ENCODE measurements at regions not wholly inside any gene's neighbourhood (a gene's known extent, or its start where the extent isn't known, plus 50 kb on each side); places are given as distances from the start of the nearest gene placed in this dataset.
A peak's percentile ranks its signal among the peaks of the same experiment; 100 is the strongest.

- no peak overlapping the region for H3K4me2 ChIP-seq (ENCODE audit: insufficient read depth in 1 of 2, low read depth in 2 of 2, low read length in 2 of 2)
- H3K56ac ChIP-seq (replicated peaks; ENCODE audit: insufficient read length, low read depth, low read length) = no peak overlapping the region
- no peak overlapping the region for H3K4me3 ChIP-seq (ENCODE audit: extremely low read depth in 1 of 4, insufficient read depth in 2 of 4, low read depth in 3 of 4, low read length in 4 of 4)
- H3K4me1 ChIP-seq (replicated peaks in 1 of 4; ENCODE audit: control insufficient read depth in 3 of 4, insufficient read depth in 4 of 4, low read length in 3 of 4) = peaks cover 0 to 5% (median 3%) of the 10 kb centered on the region in 4 experiments; a peak in 3 of 7 replicates
- ChIA-PET POLR2A (ENCODE audit: partially characterized antibody) (no interaction called here), CTCF (ENCODE audit: partially characterized antibody) (interaction anchor here (0.7 kb wide), 1 partner anchor 39 kb away, joined by 3 read pairs; no protein-coding TSS in a partner anchor)
- H2BK120ac ChIP-seq (replicated peaks; ENCODE audit: low read depth, low read length) = no peak overlapping the region
- TF ChIP-seq TEAD4 (IDR thresholded peaks at IDR 0.05; ENCODE audit: low read depth, low read length) = no peak
- peak; percentile 90 for TF ChIP-seq BACH1 (IDR thresholded peaks at IDR 0.05; ENCODE audit: low read length)
- TF ChIP-seq MAFK (IDR thresholded peaks at IDR 0.05; ENCODE audit: low read depth, low read length) = peak; percentile 48; the same call in 1 of the 2 replicates
- TF ChIP-seq USF2 (IDR thresholded peaks at IDR 0.05; ENCODE audit: low read length) = no peak
- TF ChIP-seq NRF1 (IDR thresholded peaks at IDR 0.05; ENCODE audit: low read depth, low read length) = no peak
- no peak for TF ChIP-seq RBBP5 (IDR thresholded peaks at IDR 0.05; ENCODE audit: borderline replicate concordance, low read depth, low read length)
- no peak overlapping the region for H2BK20ac ChIP-seq (ENCODE audit: low read length)
- no peak overlapping the region for H3K27ac ChIP-seq (ENCODE audit: low read depth, low read length)
- DNase-seq (ENCODE audit: low read depth in 1 of 2, low spot score in 2 of 2) = no peak
- H3K23me2 ChIP-seq (ENCODE audit: low read depth, low read length) = no peaks in the 10 kb centered on the region; the same call in 1 of the 2 replicates
- H3K79me2 ChIP-seq (ENCODE audit: control insufficient read depth in 1 of 2, insufficient read depth in 2 of 2, low read length in 2 of 2) = no peaks in the 10 kb centered on the region
- no peak overlapping the region for H4K91ac ChIP-seq (replicated peaks; ENCODE audit: insufficient read length, low read length)
- no peak overlapping the region for H4K8ac ChIP-seq (ENCODE audit: extremely low read depth, insufficient read depth, low read length)
- H2BK5ac ChIP-seq (ENCODE audit: low read depth, low read length) = no peak overlapping the region
- no peak overlapping the region for H3K9ac ChIP-seq (replicated peaks in 1 of 4; ENCODE audit: extremely low read depth in 1 of 4, low read depth in 3 of 4, low read length in 3 of 4)
- H3K23ac ChIP-seq (ENCODE audit: insufficient read length) = no peak overlapping the region
- H3K27me3 ChIP-seq (replicated peaks in 1 of 4; ENCODE audit: control insufficient read depth in 3 of 4, extremely low read depth in 1 of 4, insufficient read depth in 3 of 4, low read length in 3 of 4) = no peaks in the 10 kb centered on the region
- no peak overlapping the region for H3K14ac ChIP-seq (ENCODE audit: insufficient read length)
- H2BK15ac ChIP-seq (ENCODE audit: low read length) = no peak overlapping the region
- no peaks in the 10 kb centered on the region for H3K36me3 ChIP-seq (ENCODE audit: control insufficient read depth in 2 of 4, insufficient read depth in 4 of 4, low read length in 3 of 4)
- H4K20me1 ChIP-seq (replicated peaks in 1 of 2; ENCODE audit: control insufficient read depth in 1 of 2, insufficient read depth in 2 of 2, low read length in 2 of 2) = no peaks in the 10 kb centered on the region
- no peak overlapping the region for H2AFZ ChIP-seq (ENCODE audit: low read length)
- no peak overlapping the region for H3K18ac ChIP-seq (ENCODE audit: extremely low read depth, low read length)
- H2BK12ac ChIP-seq (ENCODE audit: low read depth, low read length) = no peak overlapping the region
- H3K9me3 ChIP-seq (ENCODE audit: insufficient read depth in 2 of 2, low read depth in 1 of 2, low read length in 1 of 2) = no peaks in the 10 kb centered on the region
- no peak for FAIRE-seq
- H4K5ac ChIP-seq (ENCODE audit: insufficient read length, low read depth, low read length) = no peak overlapping the region
- H3K4ac ChIP-seq (replicated peaks; ENCODE audit: insufficient read length, low read depth, low read length) = no peak overlapping the region
- no peaks in the 10 kb centered on the region for H3K79me1 ChIP-seq (ENCODE audit: low read depth, low read length)
- 94% methylated on average over 3 of the region's 3 CpGs; no CpG with 5 or more reads in 1 of the 2 experiments for WGBS, 2 experiments (ENCODE audit: extremely low coverage in 1 of 2, insufficient coverage in 1 of 2, insufficient read length in 1 of 2, insufficient replicate concordance in 2 of 2, low coverage in 1 of 2, low lambda C conversion rate in 2 of 2, missing lambda C conversion rate in 1 of 2)
- no peak overlapping the region for H2AK5ac ChIP-seq (ENCODE audit: low read depth, low read length)
Observed at GRCh38 chr6:47135772-47136171, 93.6 kb upstream of the ADGRF1 start.
